Activated CD8-positive, alpha-beta memory T cell treated with anti-CD3 and anti-CD28 coated beads for 48 hours (primary cell): ENCODE measurements at regions not wholly inside any gene's neighbourhood (a gene's known extent, or its start where the extent isn't known, plus 50 kb on each side); places are given as distances from the start of the nearest gene placed in this dataset.
"Not testable (repeated sequence)": the region's sequence is repeated elsewhere in the genome, so short reads cannot be mapped to it uniquely, and the experiment has no call there.

ENCODE experiments used
- DNase-seq, 3 experiments: peaks; one replicate each; pipeline ENCODE4 v3.0.0-alpha.2; 2020; ENCODE audit warnings: low read depth in 2 of 3, low spot score in 2 of 3

DNA sequence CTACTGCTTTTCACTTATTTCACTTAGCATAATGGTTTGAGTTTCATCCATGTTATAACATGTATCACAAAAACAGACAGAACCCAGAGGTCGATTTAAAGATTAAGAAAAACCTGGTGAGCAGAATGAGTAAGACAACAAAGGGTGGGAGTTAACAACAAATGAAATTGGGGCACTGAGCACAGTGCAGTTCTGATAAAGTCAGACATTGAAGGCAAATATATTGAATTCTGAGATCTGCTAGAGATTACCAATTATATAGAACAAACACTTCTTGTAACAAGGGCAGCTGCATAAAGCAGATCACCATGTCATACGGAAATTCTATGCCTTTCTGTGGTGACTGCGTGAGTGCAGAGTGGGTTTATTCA is 517.3 kb upstream of the RORB start:
- no peak for DNase-seq

DNA sequence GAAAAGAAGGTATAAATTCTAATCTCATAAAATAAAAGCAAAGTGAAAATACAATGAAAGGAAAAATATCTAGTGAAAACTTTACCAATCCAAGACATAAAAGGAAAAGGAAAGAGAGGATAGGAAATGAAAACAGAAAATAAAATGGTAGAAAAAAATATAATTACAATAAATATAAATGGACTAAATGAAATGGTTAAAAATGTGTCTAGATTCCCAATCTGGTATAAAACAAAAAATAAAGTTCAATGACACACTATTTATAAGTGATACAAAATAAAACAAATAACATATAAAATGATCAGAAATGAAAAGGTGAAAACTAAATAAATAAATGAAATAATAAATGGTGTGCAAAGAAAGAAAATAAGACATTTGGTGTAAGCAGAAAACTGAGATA is 516.4 kb upstream of the RORB start:
- no peak for DNase-seq

DNA sequence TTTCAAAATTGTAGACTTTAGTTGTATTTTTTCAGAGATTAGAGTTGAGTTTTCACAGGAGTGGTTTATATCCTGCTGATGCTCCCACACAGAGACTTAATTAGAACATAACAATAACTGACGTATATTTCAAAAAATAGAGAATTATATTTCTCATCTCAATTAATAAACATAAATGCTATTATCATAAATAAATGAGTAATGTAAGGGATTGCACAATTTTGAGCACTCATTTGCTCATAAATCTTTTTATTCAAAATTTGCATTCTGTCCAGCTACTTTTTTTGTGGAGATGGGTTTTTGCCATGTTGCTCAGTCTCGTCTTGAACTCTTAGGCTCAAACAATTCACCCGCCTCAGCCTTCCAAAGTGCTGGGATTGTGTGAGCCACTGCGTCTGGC is 515.7 kb upstream of the RORB start:
- DNase-seq, result no peak

DNA sequence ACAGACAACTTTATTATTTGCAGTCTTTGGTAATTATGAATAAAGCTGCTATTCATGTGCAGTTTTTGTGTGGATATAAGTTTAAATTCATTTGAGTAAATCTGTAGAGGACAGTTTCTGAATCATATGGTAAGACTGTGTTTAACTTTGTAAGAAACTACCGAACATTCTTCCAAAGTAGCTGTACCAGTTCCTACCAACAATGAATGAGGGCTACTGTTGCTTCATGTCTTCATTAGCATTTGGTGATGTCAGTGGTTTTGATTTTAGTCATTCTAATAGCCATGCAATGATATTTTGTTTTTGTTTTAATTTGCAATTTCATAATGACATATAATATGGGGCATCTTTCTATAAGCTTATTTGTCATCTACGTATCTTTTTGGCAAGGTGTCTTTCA is 501.3 kb upstream of the RORB start:
- DNase-seq, result no peak

DNA sequence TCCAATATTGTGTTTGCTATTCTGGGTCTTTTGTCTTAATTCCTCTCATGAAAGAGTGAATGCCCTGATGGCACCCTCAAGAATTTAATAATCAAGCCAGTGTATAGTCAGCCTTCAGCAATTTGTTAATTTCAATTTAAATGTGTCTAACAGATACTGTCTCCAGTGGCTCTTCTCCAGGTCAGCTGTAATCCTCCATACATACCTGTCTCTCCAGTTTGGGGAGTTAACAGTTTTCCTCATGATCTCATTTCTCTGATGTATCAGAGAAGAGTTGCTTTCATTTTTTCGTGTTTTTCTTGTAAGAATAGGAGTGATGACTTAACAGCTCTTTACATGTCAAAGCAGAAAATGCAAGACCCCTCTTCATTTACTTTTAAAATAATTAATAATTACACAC is 500.3 kb upstream of the RORB start:
- DNase-seq, result no peak

DNA sequence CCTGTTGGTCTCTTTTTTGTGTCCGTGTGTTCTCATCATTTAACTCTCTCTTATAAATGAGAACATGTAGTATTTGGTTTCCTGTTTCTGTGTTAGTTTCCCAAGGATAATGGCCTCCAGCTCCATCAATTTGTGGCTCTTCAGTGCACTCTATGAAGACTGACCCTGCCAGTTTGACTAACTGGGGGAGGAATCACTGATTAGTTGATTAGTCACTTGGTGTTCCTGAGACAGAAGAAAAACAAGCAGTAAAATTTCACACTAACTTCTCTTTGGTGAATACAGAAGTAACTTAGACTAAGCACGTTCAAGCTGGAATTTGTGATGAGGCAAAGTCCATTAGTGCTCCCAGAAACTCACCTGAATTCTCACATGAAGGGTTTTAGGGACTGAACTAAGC is 495.8 kb upstream of the RORB start:
- no peak for DNase-seq

DNA sequence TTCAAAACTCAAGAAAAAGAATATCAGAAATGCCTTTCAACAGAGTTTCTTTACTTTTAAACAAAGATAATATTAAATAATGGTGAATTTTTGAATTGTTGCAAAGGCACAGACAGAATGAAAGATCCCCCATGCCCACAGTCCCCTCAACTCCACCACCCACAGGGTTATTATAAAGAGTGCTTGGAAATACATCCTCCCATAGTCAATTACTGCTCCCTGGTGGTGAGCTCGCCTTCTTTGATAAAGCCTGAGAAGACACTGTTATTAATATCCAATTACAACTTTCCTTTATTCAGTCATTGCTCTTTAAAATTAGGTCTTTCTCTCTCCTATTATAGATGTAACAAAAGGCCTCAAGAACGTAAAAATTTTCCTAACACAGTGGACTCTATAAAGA is 490.2 kb upstream of the RORB start:
- DNase-seq, result no peak

DNA sequence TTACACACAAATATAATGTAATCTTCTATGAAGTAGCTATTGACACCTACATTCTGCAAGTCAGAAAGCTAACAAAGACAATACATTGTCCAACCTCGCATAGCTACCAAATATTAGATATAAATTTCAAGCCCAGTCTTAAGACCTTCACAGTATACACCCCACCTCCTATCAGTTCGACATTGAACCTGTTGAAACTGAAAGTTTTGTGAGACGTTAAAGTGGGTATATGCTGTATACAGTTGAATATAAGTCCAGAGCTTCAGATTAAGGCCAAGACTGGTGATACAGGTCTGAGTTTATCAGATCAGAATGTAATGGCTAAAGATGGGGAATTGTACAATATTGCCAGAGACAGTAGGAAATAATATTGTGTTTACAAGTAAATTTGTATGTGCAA is 489.3 kb upstream of the RORB start:
- no peak for DNase-seq

DNA sequence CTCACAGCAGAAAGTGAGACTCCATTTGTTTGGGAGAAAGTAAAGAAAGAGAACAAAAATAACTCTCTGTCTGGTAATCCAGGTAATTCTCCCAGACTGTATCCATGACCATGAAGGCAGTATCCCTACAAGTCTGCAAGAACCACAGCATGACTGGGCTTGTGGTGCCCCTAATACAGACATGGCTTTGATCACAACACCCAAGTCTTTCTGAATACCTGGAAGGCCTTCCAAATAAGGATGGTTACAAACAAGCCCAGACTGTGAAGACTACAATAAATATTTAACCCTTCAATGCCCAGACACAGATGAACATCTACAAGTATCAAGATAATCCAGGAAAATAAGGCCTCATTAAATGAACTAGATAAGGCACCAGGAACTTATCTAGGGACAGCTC is 481.1 kb upstream of the RORB start:
- no peak for DNase-seq

DNA sequence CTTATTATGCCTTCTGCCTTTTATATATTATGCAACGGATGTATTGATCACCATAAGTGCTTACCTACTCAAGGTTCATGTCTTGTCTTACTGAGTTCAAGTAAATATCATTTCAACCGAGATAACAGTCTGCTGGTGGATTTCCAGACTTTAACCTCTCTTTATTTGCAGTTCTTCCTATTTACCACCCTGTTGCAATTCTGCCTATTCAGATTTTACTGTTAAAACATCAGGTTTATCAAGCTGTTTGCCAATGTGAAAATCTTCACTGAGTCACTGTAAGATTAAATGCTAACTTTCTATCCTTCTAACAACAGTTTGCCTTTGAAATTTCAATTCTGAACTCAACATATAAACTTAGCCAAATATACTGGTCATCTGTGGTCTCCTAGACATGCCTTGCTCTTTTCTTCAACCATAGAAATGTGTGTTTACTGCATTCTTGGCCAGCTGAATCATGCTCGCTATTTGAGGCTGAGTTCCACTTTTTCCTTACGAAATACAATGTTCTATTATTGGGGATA is 471.7 kb upstream of the RORB start:
- DNase-seq, result no peak

DNA sequence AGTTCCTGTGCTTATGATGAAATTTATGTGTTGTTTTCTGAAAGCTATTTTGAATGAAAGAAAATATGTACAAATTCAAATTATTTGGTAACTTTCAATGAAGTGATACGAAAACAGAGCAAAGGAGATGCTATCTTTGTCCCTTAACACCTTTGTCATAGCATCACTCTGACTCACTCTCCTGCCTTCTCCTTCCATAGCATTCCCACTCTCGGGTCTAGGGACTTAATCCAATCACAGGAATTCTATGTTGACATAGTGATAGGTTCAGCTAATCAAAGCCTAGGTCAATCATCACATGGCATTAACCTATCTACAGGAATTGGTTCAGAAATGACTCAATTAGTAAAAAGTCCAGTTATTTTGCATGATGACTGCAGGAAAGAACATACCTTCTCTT is 464.7 kb upstream of the RORB start:
- no peak for DNase-seq

DNA sequence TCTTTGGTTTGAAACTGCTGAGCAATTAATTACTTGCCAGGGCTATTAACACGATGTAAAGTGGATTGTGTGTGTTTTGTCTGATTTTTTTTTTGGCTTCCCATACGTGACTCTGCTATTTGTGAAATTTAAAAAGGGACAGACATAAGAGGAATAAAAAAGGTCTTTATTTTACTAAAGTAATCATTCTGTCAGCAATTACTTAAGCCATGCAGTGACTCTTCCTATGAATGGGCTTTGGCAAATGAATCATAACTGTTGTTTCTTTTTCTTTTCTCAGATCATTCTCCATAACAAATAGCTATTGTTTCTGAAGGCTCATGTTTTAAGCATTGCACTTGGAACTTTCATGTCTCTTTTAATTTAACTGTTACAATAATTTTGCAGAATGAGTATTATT is 461.3 kb upstream of the RORB start:
- DNase-seq, result no peak

DNA sequence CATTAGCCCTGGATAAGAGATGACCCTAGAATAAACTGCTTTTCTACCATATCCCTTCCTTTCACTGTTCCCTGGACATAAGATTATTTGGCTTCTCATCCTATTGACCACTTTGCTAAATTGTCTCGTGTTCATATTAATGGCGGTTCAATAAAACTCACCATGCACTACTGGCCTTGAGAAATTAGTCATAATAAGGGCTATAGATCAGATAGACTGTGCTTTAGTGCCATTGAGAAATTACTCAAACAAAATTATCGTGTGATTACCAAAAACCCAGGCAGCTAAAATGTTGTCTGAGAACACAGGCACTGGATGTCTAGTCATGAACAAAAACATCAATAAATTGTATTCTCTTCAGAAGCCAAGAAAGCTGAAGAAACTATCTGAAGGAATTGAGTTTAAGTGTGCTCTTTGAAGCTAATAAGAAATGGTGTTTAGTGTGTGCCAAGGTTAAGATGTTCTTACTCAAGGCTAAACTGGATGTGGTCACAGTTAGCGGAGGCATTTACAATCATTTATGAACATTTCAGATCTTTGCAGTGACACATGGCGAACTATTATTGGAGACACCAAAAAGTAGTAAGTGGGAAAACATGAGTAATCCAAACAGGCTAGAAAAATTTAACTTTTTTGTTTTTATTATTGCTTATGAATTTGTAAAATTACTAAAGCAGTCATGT is 460.4 kb upstream of the RORB start:
- DNase-seq, result no peak

DNA sequence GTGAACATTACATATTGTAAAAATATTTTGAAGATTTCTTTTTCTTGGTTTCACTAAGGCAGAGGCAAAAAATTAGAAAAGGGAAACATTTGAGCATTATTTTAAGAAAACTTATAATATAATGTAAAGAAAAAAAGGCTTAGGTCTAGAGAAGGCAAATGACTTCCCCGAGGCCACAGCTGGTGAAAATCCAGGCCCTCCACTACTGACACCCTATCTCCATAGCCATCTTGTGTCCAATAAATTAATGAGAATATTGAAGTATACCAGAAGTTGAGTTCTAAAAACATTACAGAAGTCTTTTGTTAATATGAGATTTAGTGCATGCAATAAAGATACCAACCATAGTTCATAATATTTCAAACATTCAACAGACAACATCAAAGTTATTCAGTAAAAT is 459.9 kb upstream of the RORB start:
- no peak for DNase-seq

DNA sequence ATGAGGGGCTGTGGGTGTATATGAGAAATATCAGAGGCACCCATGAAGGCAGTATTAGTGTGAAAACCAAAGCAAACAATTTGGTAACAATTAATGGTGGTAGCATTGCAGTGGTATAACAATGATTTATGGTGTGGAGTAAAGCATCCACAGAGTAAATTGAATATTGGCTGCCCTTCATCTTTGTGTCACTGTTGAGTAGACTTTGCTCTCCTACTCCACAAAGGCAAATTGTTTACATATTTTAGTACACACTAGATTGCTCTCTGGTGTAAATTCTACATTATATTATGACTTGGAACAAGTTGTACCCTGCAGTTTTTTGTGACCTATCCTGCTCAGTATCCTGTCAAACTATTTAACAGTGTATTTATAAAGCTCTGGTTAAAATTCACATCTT is 455.5 kb upstream of the RORB start:
- no peak for DNase-seq

DNA sequence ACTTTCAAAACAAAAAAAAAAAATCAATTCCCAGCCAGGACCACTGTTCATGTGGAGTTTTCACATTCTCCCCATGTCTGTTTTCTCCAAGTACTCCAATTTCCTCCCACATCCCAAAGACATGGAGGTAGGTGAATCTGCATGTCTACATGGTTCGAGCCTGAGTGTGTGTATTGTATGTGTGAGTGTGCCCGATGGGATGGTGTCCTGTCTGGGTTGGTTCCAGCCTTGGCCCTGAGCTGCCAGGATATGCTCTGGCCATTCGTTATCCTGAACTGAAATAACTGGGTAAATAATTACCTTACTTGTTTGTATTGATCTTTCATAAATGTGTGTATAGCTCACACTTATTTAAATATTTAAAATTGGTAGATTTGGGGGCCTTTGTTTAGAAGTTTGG is 452.3 kb upstream of the RORB start:
- DNase-seq, result no peak

DNA sequence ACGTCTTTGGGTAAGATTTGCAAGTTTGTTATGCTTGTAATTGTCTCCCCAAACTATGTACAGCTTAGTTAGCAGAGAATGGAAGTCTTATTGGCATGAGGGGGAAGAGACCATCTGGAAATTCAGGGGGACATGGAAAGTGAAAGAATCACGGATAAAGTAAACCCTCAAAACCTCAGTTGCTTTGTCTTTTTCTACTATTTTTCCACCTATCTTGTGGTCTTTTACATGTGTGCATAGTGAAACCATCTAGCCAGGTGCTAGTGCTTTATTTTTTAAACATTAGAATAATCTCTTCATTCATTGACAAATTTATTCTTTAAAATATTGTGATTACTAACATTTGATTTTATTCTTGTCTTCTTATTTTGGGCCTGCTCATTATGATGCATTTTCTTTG is 441.1 kb upstream of the RORB start:
- no peak for DNase-seq

DNA sequence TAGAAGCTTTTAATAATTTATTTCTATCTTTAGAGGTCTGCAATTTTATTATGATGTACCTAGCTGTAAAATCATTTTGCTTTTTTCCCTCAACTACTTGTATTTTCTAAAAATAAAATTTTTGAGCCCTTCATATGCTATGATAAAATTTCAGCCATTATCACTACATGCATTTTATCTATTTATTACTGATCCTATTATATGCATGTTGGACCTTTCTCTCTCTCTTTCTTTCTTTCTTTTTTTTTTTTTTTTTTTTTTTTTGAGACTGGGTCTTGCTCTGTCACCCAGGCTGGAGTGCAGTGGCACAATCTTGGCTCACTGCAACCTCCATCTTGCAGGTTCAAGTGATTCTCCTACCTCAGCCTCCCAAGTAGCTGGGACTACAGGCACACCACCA is 440.1 kb upstream of the RORB start:
- DNase-seq, result not testable (repeated sequence)

DNA sequence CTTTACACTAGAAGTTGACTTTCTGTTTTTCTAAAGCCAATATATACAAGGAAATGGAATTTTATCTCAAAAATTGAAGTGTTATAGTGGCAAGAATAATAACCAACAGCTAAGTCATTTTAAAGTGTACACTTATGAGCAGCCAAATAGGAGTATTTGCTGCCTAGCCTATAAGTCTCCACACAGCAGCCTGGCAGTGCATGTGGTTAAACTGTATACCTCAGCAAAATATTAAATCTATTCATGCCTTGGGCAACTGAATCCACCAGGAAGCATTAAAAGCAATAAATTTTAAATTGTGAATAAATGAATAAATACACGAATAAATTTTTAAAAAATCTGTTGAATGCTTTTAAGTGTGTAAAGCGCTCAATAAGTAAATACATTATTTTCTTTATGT is 432.4 kb upstream of the RORB start:
- DNase-seq, result no peak

DNA sequence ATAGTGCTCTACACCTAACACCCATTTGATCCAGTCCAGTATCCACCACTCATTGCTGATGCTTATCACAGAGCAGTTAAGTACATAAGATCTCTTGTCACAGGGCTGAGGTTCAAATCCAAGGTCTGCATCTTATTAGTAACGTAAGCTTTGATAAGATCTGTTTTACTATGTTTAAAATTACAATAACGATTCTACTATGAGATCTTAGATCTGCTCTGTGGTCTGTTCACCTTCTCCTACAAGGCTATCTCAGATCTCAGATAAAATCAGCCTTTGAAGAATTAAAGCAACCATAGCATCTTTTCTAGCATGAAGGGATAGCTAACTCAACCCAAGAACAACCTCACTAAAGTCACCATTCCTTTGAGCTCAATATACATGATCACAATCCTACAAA is 431.0 kb upstream of the RORB start:
- no peak for DNase-seq

DNA sequence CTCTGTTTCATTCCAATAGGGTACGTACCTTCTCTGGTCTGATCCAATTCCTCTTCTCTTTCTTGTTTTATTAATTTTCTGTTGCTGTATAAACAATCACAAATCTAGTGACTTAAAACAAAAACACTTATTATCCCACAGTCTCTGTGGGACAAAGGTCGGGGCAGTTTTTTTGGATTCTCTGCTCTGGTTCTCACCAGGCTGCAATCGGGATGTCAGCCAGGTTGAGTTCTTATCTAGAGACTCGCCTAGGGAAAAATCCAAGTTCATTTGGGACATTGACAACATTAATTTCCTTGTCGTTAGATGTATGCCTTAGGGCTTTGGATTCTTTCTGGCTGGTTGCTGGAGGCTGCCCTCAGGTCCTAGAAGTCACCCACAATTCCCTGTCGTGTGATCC is 430.5 kb upstream of the RORB start:
- DNase-seq, result no peak

DNA sequence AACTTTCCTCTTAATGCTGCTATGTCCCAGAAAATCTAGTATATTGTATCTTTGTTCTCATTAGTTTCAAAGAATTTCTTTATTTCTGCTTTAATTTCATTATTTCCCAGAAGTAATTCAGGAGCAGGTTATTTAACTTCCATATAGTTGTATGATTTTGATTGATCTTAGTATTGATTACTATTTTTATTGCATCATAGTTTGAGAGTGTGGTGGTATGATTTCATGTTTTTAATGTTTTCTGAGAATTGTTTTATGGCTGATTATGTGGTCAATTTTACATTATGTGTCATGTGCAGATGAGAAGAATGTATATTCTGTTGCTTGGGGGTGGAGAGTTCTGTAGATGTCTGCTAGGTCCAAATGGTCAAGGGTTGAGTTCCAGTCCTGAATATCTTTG is 425.6 kb upstream of the RORB start:
- no peak for DNase-seq

DNA sequence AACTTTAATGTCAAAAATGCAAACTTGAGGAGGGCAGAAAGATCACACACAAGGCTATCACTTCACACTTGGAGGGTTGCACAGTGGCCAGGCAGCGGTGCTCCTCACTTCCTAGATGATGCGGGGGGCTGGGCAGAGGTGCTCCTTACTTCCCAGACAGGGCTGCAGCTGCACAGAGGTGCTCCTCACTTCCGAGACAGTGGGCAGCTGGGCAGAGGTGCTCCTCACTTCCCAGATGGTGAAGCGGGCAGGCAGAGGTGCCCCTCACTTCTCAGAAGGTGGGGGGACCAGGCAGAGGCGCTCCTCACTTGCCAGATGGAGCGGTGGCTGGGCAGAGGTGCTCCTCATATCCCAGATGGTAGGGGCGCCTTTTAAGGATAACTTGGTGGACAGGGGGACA is 423.2 kb upstream of the RORB start:
- no peak for DNase-seq

DNA sequence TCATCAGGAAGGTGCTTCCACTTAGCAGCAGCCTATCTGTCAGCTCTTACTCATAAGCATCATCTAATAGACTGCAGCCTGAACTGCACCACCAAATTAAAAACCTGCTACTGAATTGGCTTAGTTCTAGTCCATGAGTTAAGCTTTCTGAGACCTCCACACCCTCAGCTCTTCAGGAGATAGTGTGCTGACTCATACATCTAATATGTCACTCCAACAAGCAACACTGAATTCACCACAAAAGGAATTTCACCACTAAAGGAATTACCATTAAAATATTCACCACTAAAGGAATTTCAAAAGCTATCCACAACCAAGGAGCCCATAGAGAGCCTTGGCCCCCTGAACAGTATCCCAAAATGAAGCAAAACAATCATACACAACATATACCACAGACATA is 418.5 kb upstream of the RORB start:
- DNase-seq, result no peak
